H1 (cell line): ENCODE measurements at regions not wholly inside any gene's neighbourhood (a gene's known extent, or its start where the extent isn't known, plus 50 kb on each side); places are given as distances from the start of the nearest gene placed in this dataset.

Experiments
- CEBPB ChIP-seq: IDR thresholded peaks from 2 replicates; pipeline ENCODE4 v1.6.1; 2012; ENCODE audit warnings: low read depth, low read length
- CTCF ChIP-seq, 3 experiments: IDR thresholded peaks; 1 replicate in 2 of 3; 2 replicates in 1 of 3; pipeline versions ENCODE4 v1.5.1 to v1.6.1; 2011; ENCODE audit warnings: low read length in 3 of 3, mild to moderate bottlenecking in 3 of 3, inconsistent platforms in 2 of 3, low read depth in 1 of 3, moderate library complexity in 1 of 3; ENCODE audit not compliant: insufficient read depth in 1 of 3; ENCODE audit errors: control extremely low read depth in 1 of 3
- POLR2AphosphoS5 ChIP-seq: IDR thresholded peaks from 2 replicates; pipeline ENCODE4 v1.6.1; 2011; ENCODE audit warnings: low read depth, low read length
- POU5F1 ChIP-seq: IDR thresholded peaks from 2 replicates; pipeline ENCODE4 v1.6.1; 2011; ENCODE audit warnings: low read depth, mild to moderate bottlenecking, low read length, moderate library complexity

- TF ChIP-seq POU5F1 (no peak), POLR2AphosphoS5 (no peak), CEBPB (no peak), CTCF (IDR thresholded peaks at IDR 0.05; ENCODE audit: control extremely low read depth in 1 of 3, insufficient read depth in 1 of 3, low read depth in 1 of 3, low read length in 3 of 3) (no peak)
Observed at GRCh38 chr15:58271410-58271809, 133.2 kb downstream of the AQP9 start.
